ENCODE measurements at regions not wholly inside any gene's neighbourhood (a gene's known extent, or its start where the extent isn't known, plus 50 kb on each side); places are given as distances from the start of the nearest gene placed in this dataset.

- DNase-seq (ENCODE audit: low spot score) = no peak
- H3K9me3 Mint-ChIP-seq = peaks cover 18% of the 10 kb centered on the region
- no peak overlapping the region for H3K4me3 Mint-ChIP-seq (ENCODE audit: low read depth)
- intact Hi-C loops (cut with micrococcal nuclease) = no loop called here
- no peaks in the 10 kb centered on the region for H3K36me3 Mint-ChIP-seq (ENCODE audit: low read depth)
- H3K4me1 Mint-ChIP-seq (ENCODE audit: low read depth) = no peaks in the 10 kb centered on the region
- no peaks in the 10 kb centered on the region for H3K27me3 Mint-ChIP-seq (ENCODE audit: low read depth)
- H3K27ac Mint-ChIP-seq = no peak overlapping the region
Measured at GRCh38 chr3:89644716-89645115, 537.3 kb downstream of the EPHA3 start.

- H3K9me3 Mint-ChIP-seq = peaks cover 19% of the 10 kb centered on the region
- no peak for DNase-seq (ENCODE audit: low spot score)
- intact Hi-C loops (cut with micrococcal nuclease) = no loop called here
- no peak overlapping the region for H3K4me3 Mint-ChIP-seq (ENCODE audit: low read depth)
- no peaks in the 10 kb centered on the region for H3K4me1 Mint-ChIP-seq (ENCODE audit: low read depth)
- H3K36me3 Mint-ChIP-seq (ENCODE audit: low read depth) = no peaks in the 10 kb centered on the region
- no peaks in the 10 kb centered on the region for H3K27me3 Mint-ChIP-seq (ENCODE audit: low read depth)
- H3K27ac Mint-ChIP-seq = no peak overlapping the region
Measured at GRCh38 chr3:89649431-89649830, 542.0 kb downstream of the EPHA3 start.

DNA sequence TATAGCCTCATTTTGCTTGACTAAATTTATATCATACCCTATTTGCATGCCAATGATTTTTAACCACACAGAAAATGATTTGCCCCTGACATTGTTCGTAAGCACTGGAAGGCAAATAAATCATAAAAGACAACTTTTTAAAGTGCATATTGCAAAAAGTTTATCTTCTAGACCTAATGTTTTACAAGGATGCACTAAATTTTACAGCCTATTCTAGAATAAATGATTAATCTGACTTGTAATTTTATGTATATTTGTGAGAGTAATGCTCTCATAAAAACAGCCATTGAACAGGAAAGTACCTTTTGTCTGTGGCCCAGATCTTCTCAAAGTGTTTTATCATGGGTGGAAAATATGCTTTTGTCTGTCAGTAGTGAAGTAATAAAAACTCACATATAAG lies 546.6 kb downstream of the EPHA3 start:
- H3K9me3 Mint-ChIP-seq = peaks cover 40% of the 10 kb centered on the region
- intact Hi-C loops (cut with micrococcal nuclease) = no loop called here
- H3K4me3 Mint-ChIP-seq (ENCODE audit: low read depth) = no peak overlapping the region
- H3K27me3 Mint-ChIP-seq (ENCODE audit: low read depth) = no peaks in the 10 kb centered on the region
- no peak overlapping the region for H3K27ac Mint-ChIP-seq
- no peaks in the 10 kb centered on the region for H3K4me1 Mint-ChIP-seq (ENCODE audit: low read depth)
- H3K36me3 Mint-ChIP-seq (ENCODE audit: low read depth) = no peaks in the 10 kb centered on the region
- no peak for DNase-seq (ENCODE audit: low spot score)

- Mint-ChIP-seq H3K4me3 (ENCODE audit: low read depth) (no peak overlapping the region), H3K27ac (no peak overlapping the region), H3K36me3 (ENCODE audit: low read depth) (no peaks in the 10 kb centered on the region), H3K27me3 (ENCODE audit: low read depth) (no peaks in the 10 kb centered on the region), H3K4me1 (ENCODE audit: low read depth) (no peaks in the 10 kb centered on the region), H3K9me3 (peaks cover 37% of the 10 kb centered on the region)
- intact Hi-C loops (cut with micrococcal nuclease) = no loop called here
- DNase-seq (ENCODE audit: low spot score) = no peak
Measured at GRCh38 chr3:89656388-89656787, 549.0 kb downstream of the EPHA3 start.

DNA sequence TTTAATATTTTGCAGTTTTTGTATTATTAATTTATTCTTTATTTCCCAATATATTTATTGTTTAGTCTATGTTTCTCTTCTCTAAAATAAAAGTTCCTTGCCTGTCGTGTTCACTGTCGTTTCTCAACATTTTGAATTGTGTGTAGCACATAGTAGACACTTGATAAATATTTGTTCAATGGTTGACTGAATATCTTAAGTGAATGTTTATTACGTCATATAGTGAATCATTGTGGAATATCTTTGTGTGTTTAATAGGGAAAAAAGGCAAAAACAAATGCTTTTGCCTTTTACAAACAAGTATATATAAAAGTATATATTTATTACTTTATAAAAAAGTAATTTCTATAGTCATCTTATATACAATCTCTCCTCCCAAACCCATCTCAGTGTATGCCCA lies 572.3 kb downstream of the EPHA3 start:
- Mint-ChIP-seq H3K4me3 (ENCODE audit: low read depth) (no peak overlapping the region), H3K27ac (no peak overlapping the region), H3K9me3 (peaks cover 26% of the 10 kb centered on the region), H3K36me3 (ENCODE audit: low read depth) (no peaks in the 10 kb centered on the region), H3K4me1 (ENCODE audit: low read depth) (no peaks in the 10 kb centered on the region), H3K27me3 (ENCODE audit: low read depth) (no peaks in the 10 kb centered on the region)
- intact Hi-C loops (cut with micrococcal nuclease) = no loop called here
- DNase-seq (ENCODE audit: low spot score) = no peak

DNA sequence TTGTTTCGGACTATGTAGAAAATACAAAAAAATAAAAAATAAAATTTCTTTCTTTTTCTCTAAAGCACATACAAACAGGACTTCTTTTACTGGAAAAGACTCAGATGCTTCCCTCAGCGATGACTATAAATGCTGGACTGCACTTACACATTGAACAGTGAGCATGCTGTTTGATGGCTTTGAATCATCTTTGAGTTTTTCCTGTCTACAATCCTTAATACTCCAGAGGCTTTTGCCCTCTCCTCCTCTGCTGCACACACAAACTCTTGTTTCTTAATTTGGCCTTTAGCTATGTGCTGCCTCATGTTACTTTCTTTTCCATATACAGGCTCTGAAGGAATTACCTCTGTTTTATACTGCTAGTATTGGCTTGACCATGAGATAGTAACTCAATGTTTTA lies 575.1 kb downstream of the EPHA3 start:
- DNase-seq (ENCODE audit: low spot score) = no peak
- no peak overlapping the region for H3K27ac Mint-ChIP-seq
- no peak overlapping the region for H3K4me3 Mint-ChIP-seq (ENCODE audit: low read depth)
- peaks cover 24% of the 10 kb centered on the region for H3K9me3 Mint-ChIP-seq
- intact Hi-C loops (cut with micrococcal nuclease) = no loop called here
- H3K4me1 Mint-ChIP-seq (ENCODE audit: low read depth) = no peaks in the 10 kb centered on the region
- no peaks in the 10 kb centered on the region for H3K36me3 Mint-ChIP-seq (ENCODE audit: low read depth)
- H3K27me3 Mint-ChIP-seq (ENCODE audit: low read depth) = no peaks in the 10 kb centered on the region

GRCh38 chr3:89685731-89686130 lies 578.3 kb downstream of the EPHA3 start:
- peaks cover 7% of the 10 kb centered on the region for H3K9me3 Mint-ChIP-seq
- no peaks in the 10 kb centered on the region for H3K4me1 Mint-ChIP-seq (ENCODE audit: low read depth)
- no peaks in the 10 kb centered on the region for H3K27me3 Mint-ChIP-seq (ENCODE audit: low read depth)
- no peak for DNase-seq (ENCODE audit: low spot score)
- H3K27ac Mint-ChIP-seq = no peak overlapping the region
- no peak overlapping the region for H3K4me3 Mint-ChIP-seq (ENCODE audit: low read depth)
- intact Hi-C loops (cut with micrococcal nuclease) = no loop called here
- no peaks in the 10 kb centered on the region for H3K36me3 Mint-ChIP-seq (ENCODE audit: low read depth)

GRCh38 chr3:89690646-89691045 lies 583.2 kb downstream of the EPHA3 start:
- Mint-ChIP-seq H3K4me3 (ENCODE audit: low read depth) (no peak overlapping the region), H3K27me3 (ENCODE audit: low read depth) (no peaks in the 10 kb centered on the region), H3K36me3 (ENCODE audit: low read depth) (no peaks in the 10 kb centered on the region), H3K9me3 (peaks cover 5% of the 10 kb centered on the region), H3K4me1 (ENCODE audit: low read depth) (no peaks in the 10 kb centered on the region), H3K27ac (no peak overlapping the region)
- no peak for DNase-seq (ENCODE audit: low spot score)
- intact Hi-C loops (cut with micrococcal nuclease) = no loop called here

DNA sequence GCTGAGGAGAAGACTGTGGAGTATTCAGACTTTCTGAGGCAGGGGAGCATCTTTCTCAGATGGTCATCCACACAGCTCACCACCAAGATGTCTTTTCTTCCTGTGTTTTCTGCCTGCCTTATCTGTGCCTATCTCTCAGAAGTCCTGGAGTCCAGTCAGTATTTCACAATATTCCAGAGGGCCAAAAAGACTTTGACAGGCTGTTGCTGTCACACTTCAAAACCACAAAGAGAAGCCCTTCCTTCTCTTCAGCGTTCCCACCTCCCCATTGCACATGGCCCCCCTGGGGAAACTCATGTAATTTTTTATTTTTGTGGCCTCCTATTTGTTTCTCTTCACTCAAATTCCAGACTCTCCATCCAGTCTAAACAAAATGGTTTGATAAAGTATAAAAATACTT lies 585.2 kb downstream of the EPHA3 start:
- H3K27me3 Mint-ChIP-seq (ENCODE audit: low read depth) = no peaks in the 10 kb centered on the region
- no peaks in the 10 kb centered on the region for H3K4me1 Mint-ChIP-seq (ENCODE audit: low read depth)
- no peaks in the 10 kb centered on the region for H3K36me3 Mint-ChIP-seq (ENCODE audit: low read depth)
- no peak for DNase-seq (ENCODE audit: low spot score)
- intact Hi-C loops (cut with micrococcal nuclease) = no loop called here
- H3K27ac Mint-ChIP-seq = no peak overlapping the region
- H3K9me3 Mint-ChIP-seq = peaks cover 14% of the 10 kb centered on the region
- no peak overlapping the region for H3K4me3 Mint-ChIP-seq (ENCODE audit: low read depth)

- no peaks in the 10 kb centered on the region for H3K4me1 Mint-ChIP-seq (ENCODE audit: low read depth)
- no peak overlapping the region for H3K4me3 Mint-ChIP-seq (ENCODE audit: low read depth)
- intact Hi-C loops (cut with micrococcal nuclease) = no loop called here
- no peaks in the 10 kb centered on the region for H3K27me3 Mint-ChIP-seq (ENCODE audit: low read depth)
- H3K27ac Mint-ChIP-seq = no peak overlapping the region
- DNase-seq (ENCODE audit: low spot score) = no peak
- H3K36me3 Mint-ChIP-seq (ENCODE audit: low read depth) = no peaks in the 10 kb centered on the region
- H3K9me3 Mint-ChIP-seq = peaks cover 35% of the 10 kb centered on the region
Measured at GRCh38 chr3:89697321-89697916, 590.0 kb downstream of the EPHA3 start.

GRCh38 chr3:89698208-89698830 lies 590.9 kb downstream of the EPHA3 start:
- H3K27me3 Mint-ChIP-seq (ENCODE audit: low read depth) = no peaks in the 10 kb centered on the region

GRCh38 chr3:89699229-89699628 lies 591.8 kb downstream of the EPHA3 start:
- intact Hi-C loops (cut with micrococcal nuclease) = no loop called here

More at GRCh38 chr3:89698208-89698830, 590.9 kb downstream of the EPHA3 start:
- intact Hi-C loops (cut with micrococcal nuclease) = no loop called here
- DNase-seq (ENCODE audit: low spot score) = no peak
- Mint-ChIP-seq H3K4me1 (ENCODE audit: low read depth) (no peaks in the 10 kb centered on the region), H3K4me3 (ENCODE audit: low read depth) (no peak overlapping the region), H3K9me3 (peaks cover 40% of the 10 kb centered on the region), H3K27ac (no peak overlapping the region), H3K36me3 (ENCODE audit: low read depth) (no peaks in the 10 kb centered on the region)

DNA sequence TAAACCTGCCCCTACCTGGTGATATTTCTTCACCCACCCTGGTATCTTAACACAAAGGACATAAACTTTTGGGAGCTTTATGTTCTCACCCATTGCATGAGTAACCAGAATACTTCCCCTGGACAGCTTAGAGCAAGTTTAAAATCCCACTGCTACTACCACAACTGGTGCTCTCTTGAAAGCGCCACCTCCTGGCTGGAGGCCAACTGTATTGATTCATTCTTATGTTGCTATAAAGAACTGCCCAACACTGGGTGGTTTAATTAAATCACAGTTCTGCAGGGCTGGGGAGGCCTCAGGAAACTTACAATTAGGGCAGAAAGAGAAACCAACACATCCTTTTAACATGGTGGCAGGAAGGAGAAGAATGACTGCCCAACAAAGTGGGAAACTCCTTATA lies 592.4 kb downstream of the EPHA3 start:
- Mint-ChIP-seq H3K9me3 (peaks cover 44% of the 10 kb centered on the region), H3K27ac (no peak overlapping the region), H3K4me1 (ENCODE audit: low read depth) (no peaks in the 10 kb centered on the region), H3K4me3 (ENCODE audit: low read depth) (no peak overlapping the region), H3K27me3 (ENCODE audit: low read depth) (no peaks in the 10 kb centered on the region), H3K36me3 (ENCODE audit: low read depth) (no peaks in the 10 kb centered on the region)
- intact Hi-C loops (cut with micrococcal nuclease) = no loop called here
- no peak for DNase-seq (ENCODE audit: low spot score)

More at GRCh38 chr3:89699229-89699628, 591.8 kb downstream of the EPHA3 start:
- Mint-ChIP-seq H3K4me3 (ENCODE audit: low read depth) (no peak overlapping the region), H3K36me3 (ENCODE audit: low read depth) (no peaks in the 10 kb centered on the region), H3K27me3 (ENCODE audit: low read depth) (no peaks in the 10 kb centered on the region), H3K27ac (no peak overlapping the region), H3K4me1 (ENCODE audit: low read depth) (no peaks in the 10 kb centered on the region), H3K9me3 (peaks cover 43% of the 10 kb centered on the region)
- DNase-seq (ENCODE audit: low spot score) = no peak
